Endothelial cell of umbilical vein (primary cell): ENCODE measurements at regions not wholly inside any gene's neighbourhood (a gene's known extent, or its start where the extent isn't known, plus 50 kb on each side); places are given as distances from the start of the nearest gene placed in this dataset.

ENCODE experiments used
- CTCF ChIP-seq, 2 donors: IDR thresholded peaks; 1 replicate in 1 of 2; 2 replicates in 1 of 2; pipeline ENCODE4 v1.5.1; 2011; ENCODE audit warnings: low read length in 2 of 2, mild to moderate bottlenecking in 2 of 2, moderate library complexity in 2 of 2, control low read depth in 1 of 2, inconsistent platforms in 1 of 2, low read depth in 1 of 2; ENCODE audit not compliant: insufficient read depth in 1 of 2; ENCODE audit errors: extremely low read depth in 1 of 2
- EZH2 ChIP-seq: IDR thresholded peaks from 2 replicates; pipeline ENCODE4 v1.6.1; 2012; ENCODE audit warnings: borderline replicate concordance, low read depth, mild to moderate bottlenecking, moderate library complexity, low read length, inconsistent platforms; ENCODE audit not compliant: severe bottlenecking
- GATA2 ChIP-seq: IDR thresholded peaks from 2 replicates; pipeline ENCODE4 v1.7.0; 2011; ENCODE audit warnings: low read depth, mild to moderate bottlenecking, moderate library complexity, mixed read lengths, low read length; ENCODE audit not compliant: insufficient read length, insufficient read depth
- MYC ChIP-seq: IDR thresholded peaks from one replicate; pipeline ENCODE4 v1.6.1; 2011; ENCODE audit warnings: mild to moderate bottlenecking, low read depth, low read length
- POLR2AphosphoS5 ChIP-seq: IDR thresholded peaks from 2 replicates; pipeline ENCODE4 v1.6.1; 2012; ENCODE audit warnings: low read depth, mild to moderate bottlenecking, control low read depth, low read length, moderate library complexity; ENCODE audit not compliant: insufficient read depth

GRCh38 chr15:91589360-91589759 is 264.1 kb upstream of the SLCO3A1 start:
- TF ChIP-seq MYC (no peak), CTCF (IDR thresholded peaks at IDR 0.05; ENCODE audit: extremely low read depth in 1 of 2, insufficient read depth in 1 of 2, low read depth in 1 of 2, low read length in 2 of 2) (no peak), EZH2 (no peak), GATA2 (no peak), POLR2AphosphoS5 (no peak)
